ENCODE measurements at regions not wholly inside any gene's neighbourhood (a gene's known extent, or its start where the extent isn't known, plus 50 kb on each side); places are given as distances from the start of the nearest gene placed in this dataset.

DNA sequence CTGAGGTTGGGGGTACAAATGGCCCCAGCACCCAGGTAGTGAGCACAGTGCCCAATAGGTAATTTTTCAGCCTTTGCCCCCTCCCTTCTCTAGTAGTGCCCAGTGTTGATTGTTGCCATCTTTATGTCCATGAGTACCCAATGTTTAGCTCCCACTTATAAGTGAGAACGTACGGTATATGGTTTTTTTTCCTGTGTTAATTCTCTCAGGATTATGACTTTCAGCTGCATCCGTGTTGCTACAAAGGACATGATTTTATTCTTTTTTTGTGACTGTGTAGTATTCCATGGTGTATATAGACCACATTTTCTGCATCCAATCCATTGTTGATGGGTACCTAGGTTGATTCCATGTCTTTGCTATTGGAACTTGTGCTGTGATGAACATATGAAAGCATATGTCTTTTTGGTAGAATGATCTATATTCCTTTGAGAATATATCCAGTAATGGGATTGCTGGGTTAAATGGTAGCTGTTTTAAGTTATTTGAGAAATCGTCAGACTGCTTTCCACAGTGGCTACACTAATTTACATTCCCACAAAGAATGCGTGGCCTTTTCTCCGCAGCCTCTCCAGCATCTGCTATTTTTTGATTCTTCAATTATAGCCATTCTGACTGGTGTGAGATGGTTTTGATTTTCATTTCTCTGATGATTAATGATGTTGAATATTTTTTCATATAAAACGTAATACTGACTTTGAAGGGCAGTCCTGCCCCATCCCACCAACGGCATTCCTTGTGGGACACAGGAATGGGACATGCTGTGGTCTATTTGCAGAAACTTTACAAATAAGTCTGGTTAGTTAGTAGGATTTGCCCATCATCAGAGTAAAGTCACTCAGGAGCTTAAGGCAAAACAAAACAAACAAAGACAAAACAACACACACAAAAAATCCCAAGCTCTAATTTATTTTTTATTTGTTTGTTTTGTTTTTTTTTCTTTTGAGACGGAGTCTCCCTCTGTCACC lies 135.0 kb downstream of the MYCN start:
- TF ChIP-seq, protein P1, sequence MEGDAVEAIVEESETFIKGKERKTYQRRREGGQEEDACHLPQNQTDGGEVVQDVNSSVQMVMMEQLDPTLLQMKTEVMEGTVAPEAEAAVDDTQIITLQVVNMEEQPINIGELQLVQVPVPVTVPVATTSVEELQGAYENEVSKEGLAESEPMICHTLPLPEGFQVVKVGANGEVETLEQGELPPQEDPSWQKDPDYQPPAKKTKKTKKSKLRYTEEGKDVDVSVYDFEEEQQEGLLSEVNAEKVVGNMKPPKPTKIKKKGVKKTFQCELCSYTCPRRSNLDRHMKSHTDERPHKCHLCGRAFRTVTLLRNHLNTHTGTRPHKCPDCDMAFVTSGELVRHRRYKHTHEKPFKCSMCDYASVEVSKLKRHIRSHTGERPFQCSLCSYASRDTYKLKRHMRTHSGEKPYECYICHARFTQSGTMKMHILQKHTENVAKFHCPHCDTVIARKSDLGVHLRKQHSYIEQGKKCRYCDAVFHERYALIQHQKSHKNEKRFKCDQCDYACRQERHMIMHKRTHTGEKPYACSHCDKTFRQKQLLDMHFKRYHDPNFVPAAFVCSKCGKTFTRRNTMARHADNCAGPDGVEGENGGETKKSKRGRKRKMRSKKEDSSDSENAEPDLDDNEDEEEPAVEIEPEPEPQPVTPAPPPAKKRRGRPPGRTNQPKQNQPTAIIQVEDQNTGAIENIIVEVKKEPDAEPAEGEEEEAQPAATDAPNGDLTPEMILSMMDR (IDR thresholded peaks at IDR 0.05), result no peak
- TF ChIP-seq ZFX (IDR thresholded peaks at IDR 0.05; ENCODE audit: borderline replicate concordance), result no peak

Data from 22Rv1 (cell line).